HCT116 (cell line): ENCODE measurements at regions not wholly inside any gene's neighbourhood (a gene's known extent, or its start where the extent isn't known, plus 50 kb on each side); places are given as distances from the start of the nearest gene placed in this dataset.

Source experiments
- CEBPB ChIP-seq: IDR thresholded peaks from 2 replicates; pipeline ENCODE4 v1.6.1; 2012; ENCODE audit warnings: low read depth
- CTCF ChIP-seq, 3 experiments: fragments of 200-600 bp in 1 of 3; sonication (generic) in 1 of 3; IDR thresholded peaks in 2 of 3; conservative IDR thresholded peaks in 1 of 3; 2 replicates each; pipeline ENCODE4 v1.5.1; 2012 to 2017; ENCODE audit warnings: low read depth in 2 of 3, low read length in 2 of 3, antibody characterized with exemption in 1 of 3, borderline replicate concordance in 1 of 3, control low read depth in 1 of 3, mild to moderate bottlenecking in 1 of 3, mixed read lengths in 1 of 3, mixed run types in 1 of 3, moderate library complexity in 1 of 3; ENCODE audit not compliant: insufficient read depth in 1 of 3
- EZH2 ChIP-seq: fragments of 200-600 bp; sonication (generic); IDR thresholded peaks from 2 replicates; pipeline ENCODE4 v1.6.1; 2017; ENCODE audit warnings: antibody characterized with exemption, mixed run types
- MAX ChIP-seq: IDR thresholded peaks from 2 replicates; pipeline ENCODE4 v1.6.1; 2012
- POLR2A ChIP-seq: IDR thresholded peaks from 2 replicates; pipeline ENCODE4 v1.7.0; 2011; ENCODE audit warnings: borderline replicate concordance; ENCODE audit not compliant: insufficient read depth, insufficient read length; ENCODE audit errors: extremely low read depth
- POLR2AphosphoS5 ChIP-seq: IDR thresholded peaks from 2 replicates; pipeline ENCODE4 v1.6.1; 2011; ENCODE audit warnings: mild to moderate bottlenecking, low read depth, low read length, moderate library complexity
- REST ChIP-seq: IDR thresholded peaks from 2 replicates; pipeline ENCODE4 v1.6.1; 2012; ENCODE audit warnings: low read depth
- SIN3A ChIP-seq: IDR thresholded peaks from 2 replicates; pipeline ENCODE4 v1.6.1; 2012; ENCODE audit warnings: low read depth
- YY1 ChIP-seq: IDR thresholded peaks from 2 replicates; pipeline ENCODE4 v1.6.1; 2011; ENCODE audit warnings: low read length, low read depth, moderate library complexity, mild to moderate bottlenecking; ENCODE audit not compliant: insufficient replicate concordance; ENCODE audit errors: extremely low read depth

- no peak for TF ChIP-seq SIN3A
- TF ChIP-seq REST, result no peak
- TF ChIP-seq POLR2AphosphoS5, result no peak
- TF ChIP-seq CTCF (IDR thresholded peaks at IDR 0.05 in 2 of 3, conservative IDR thresholded peaks at IDR 0.05 in 1 of 3; ENCODE audit: borderline replicate concordance in 1 of 3, insufficient read depth in 1 of 3, low read depth in 2 of 3, low read length in 2 of 3), result no peak
- TF ChIP-seq POLR2A, result no peak
- no peak for TF ChIP-seq YY1
- TF ChIP-seq EZH2, result no peak
- TF ChIP-seq MAX, result no peak
- TF ChIP-seq CEBPB, result no peak
These were observed 98.4 kb upstream of the ZNF366 start for GRCh38 chr5:72605632-72606031.
